Muscle layer of colon (tissue), 2 donors: ENCODE measurements at regions not wholly inside any gene's neighbourhood (a gene's known extent, or its start where the extent isn't known, plus 50 kb on each side); places are given as distances from the start of the nearest gene placed in this dataset.

Experiments used
- H3K27ac ChIP-seq: one replicate; pipeline ENCODE4 v1.7.0; 2013; ENCODE audit warnings: low read depth, mild to moderate bottlenecking, low read length, moderate library complexity
- H3K27me3 ChIP-seq, 2 donors: one replicate each; pipeline ENCODE4 v1.7.0; 2013; ENCODE audit warnings: low read length in 2 of 2, mild to moderate bottlenecking in 2 of 2; ENCODE audit not compliant: insufficient read depth in 2 of 2, control insufficient read depth in 1 of 2
- H3K36me3 ChIP-seq: one replicate; pipeline ENCODE4 v1.7.0; 2013; ENCODE audit warnings: mild to moderate bottlenecking, low read length; ENCODE audit not compliant: insufficient read depth
- H3K4me1 ChIP-seq: one replicate; pipeline ENCODE4 v1.7.0; 2013; ENCODE audit warnings: mild to moderate bottlenecking, low read length; ENCODE audit not compliant: insufficient read depth
- H3K4me3 ChIP-seq, 2 donors: one replicate each; pipeline ENCODE4 v1.7.0; 2013; ENCODE audit warnings: low read length in 2 of 2, low read depth in 1 of 2, mild to moderate bottlenecking in 1 of 2, moderate library complexity in 1 of 2
- H3K9ac ChIP-seq: one replicate; pipeline ENCODE4 v1.7.0; 2013; ENCODE audit warnings: low read length
- H3K9me3 ChIP-seq: one replicate; pipeline ENCODE4 v1.7.0; 2013; ENCODE audit warnings: mild to moderate bottlenecking, low read length
- donor health status: abdominal sarcoma.
- donor health status: Adenocarcinoma of cecum.

DNA sequence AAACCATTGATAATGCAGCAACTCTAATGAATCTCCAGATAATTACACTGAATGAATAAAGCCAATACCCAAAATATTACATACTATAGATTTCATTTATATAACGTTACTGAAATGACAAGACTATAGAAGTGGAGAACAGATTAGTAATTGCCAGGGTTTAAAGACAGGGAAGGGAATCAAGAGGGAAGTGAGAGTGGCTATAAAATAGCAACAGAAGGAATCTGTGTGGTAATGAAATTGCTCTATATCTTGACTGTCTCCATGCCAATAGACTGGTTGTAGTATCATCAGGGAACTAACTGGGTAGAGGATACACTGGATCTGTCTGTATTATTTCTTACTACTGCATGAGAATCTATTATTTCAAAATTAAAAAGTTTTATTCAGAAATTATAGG lies 396.5 kb upstream of the RPS23 start:
- Histone ChIP-seq H3K9ac (no peak overlapping the region), H3K27me3 (no peaks in the 10 kb centered on the region), H3K9me3 (no peaks in the 10 kb centered on the region), H3K4me1 (no peaks in the 10 kb centered on the region), H3K36me3 (no peaks in the 10 kb centered on the region), H3K4me3 (no peak overlapping the region), H3K27ac (no peak overlapping the region)

DNA sequence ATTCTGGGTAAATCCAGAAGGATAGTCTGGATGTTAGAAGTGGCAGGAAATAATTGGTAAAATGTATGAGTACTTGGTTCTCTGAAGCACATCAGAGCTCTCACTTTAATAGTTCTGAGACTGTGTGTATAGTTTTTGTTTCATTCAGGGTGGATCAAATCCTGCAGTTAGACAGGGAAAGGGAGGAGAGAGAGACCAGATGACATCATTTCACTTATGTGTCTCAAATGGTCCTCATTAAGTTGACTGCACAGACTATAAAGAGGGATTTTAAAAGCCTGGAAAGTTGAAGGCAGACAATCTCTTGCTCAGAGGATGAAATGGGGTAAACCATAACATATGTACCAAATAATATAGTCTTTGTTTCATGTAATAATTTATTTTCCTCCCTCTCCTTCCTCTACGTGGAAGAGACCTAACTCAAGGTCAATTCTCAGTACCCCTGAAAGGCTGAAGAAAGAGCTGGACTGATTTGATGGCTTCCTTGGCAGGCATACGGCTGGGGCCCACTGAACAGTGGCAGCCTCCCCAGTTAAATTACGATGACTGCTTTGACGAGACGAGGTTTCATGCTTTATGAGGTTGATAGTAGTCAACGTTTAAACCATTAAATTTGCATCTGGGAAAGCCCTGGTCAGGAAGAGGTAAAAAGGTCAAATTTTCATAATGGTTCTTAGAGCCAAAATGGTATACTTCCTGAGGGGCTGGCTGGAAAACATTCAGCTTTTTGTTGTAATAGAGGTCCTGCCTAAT lies 395.1 kb upstream of the RPS23 start:
- Histone ChIP-seq H3K9me3 (no peaks in the 10 kb centered on the region), H3K36me3 (no peaks in the 10 kb centered on the region), H3K27me3 (no peaks in the 10 kb centered on the region), H3K4me1 (no peaks in the 10 kb centered on the region), H3K9ac (no peak overlapping the region), H3K4me3 (no peak overlapping the region), H3K27ac (no peak overlapping the region)

DNA sequence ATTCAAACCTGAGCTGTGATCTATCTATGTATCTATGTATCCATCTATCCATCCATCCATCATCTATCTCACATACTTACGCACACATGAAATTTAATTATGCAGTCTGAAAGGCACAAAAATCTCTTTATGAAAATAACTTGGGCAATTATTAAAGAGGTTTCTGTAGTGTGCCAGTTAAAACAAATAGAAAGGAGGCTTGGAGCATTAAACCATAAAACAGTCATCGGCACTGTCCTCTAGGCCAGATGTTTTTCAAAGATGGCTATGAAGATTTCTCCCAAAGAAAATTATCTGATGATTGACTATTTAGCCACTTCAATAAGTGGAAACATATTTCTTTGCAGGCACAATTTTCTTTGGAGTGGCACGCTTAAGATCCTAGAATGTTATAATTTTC lies 392.5 kb upstream of the RPS23 start:
- no peak overlapping the region for H3K4me3 ChIP-seq
- H3K27me3 ChIP-seq: no peaks in the 10 kb centered on the region
- no peaks in the 10 kb centered on the region for H3K9me3 ChIP-seq
- H3K36me3 ChIP-seq: no peaks in the 10 kb centered on the region
- no peak overlapping the region for H3K9ac ChIP-seq
- H3K27ac ChIP-seq: no peak overlapping the region
- no peaks in the 10 kb centered on the region for H3K4me1 ChIP-seq

DNA sequence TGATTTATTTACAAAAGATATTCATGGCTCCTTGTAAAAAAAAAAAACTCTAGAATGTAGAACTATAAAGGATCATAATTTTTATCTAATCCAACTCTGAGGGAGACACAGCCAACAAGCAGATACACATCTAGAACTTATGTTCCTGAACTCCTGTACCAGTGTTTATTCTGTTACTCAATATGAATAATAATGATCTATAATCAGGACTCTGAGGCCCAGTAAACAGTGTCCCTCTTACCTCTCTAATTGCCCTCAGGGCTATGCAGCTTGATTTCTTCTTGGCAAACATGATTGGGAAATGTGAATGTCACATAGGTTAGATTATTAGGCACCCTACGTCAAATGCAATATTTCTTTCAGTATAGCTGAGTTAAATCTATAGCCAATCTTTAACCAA lies 391.6 kb upstream of the RPS23 start:
- Histone ChIP-seq H3K4me3 (no peak overlapping the region), H3K9ac (no peak overlapping the region), H3K4me1 (no peaks in the 10 kb centered on the region), H3K27me3 (no peaks in the 10 kb centered on the region), H3K9me3 (no peaks in the 10 kb centered on the region), H3K36me3 (no peaks in the 10 kb centered on the region), H3K27ac (no peak overlapping the region)

DNA sequence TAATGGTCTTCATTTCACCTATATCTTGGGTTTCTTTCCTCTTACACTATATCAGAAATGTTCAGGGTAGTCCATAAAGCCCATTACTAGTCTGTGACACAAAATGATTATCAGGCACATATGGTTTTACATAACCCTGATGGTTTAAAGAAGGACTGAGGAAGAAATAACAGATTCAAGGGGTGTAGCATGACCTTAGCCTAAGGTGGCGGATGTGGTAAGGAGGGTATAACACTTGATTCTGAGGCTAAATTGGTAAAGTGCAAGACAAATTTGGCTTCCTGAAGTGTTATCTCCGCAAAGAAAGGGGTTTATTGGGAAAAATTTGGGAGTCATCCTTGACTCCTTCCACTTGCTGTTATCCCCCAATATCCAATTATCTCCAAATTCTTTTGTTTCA lies 388.2 kb upstream of the RPS23 start:
- Histone ChIP-seq H3K4me1 (no peaks in the 10 kb centered on the region), H3K27ac (no peak overlapping the region), H3K9me3 (no peaks in the 10 kb centered on the region), H3K27me3 (no peaks in the 10 kb centered on the region), H3K4me3 (no peak overlapping the region), H3K36me3 (no peaks in the 10 kb centered on the region), H3K9ac (no peak overlapping the region)

DNA sequence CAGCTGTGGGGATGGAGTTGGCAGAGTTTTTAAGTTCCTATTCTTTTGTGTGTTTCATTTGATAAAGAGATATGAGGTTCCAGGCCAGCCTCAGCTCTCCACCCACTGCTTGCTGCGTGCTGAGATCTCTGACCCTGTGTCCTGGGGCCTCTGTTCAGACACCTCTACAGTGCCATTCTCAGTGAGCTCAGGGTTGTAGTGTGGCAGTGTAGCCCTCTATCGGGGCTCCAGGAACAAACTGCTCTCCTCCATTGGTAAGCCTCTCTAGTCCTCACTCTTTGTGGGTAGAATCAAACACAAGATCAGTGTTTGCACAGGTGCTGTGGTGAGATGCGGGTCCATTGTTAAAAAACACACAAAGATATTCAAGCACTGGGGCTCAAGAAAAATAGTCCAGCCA lies 386.6 kb upstream of the RPS23 start:
- Histone ChIP-seq H3K4me1 (no peaks in the 10 kb centered on the region), H3K27me3 (no peaks in the 10 kb centered on the region), H3K36me3 (no peaks in the 10 kb centered on the region), H3K4me3 (no peak overlapping the region), H3K27ac (no peak overlapping the region), H3K9me3 (no peaks in the 10 kb centered on the region), H3K9ac (no peak overlapping the region)

DNA sequence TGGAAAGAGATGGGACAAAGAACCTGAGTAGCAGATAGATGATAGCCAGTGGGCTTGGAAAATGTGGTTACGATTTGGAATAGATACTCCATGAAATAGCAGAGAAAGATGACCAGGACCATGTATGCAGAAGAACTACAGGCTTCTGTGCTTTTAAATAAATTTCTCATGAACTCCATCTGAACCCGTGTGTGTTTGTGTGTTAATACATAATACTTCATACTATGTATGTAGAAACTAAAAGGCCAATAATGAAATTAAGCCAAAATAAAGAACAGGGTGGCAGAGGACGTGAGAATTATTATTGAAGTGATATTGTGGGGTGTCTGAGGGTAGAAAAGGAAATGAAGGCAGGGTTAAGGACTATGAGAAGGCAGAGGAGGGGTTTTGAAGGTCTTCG lies 385.1 kb upstream of the RPS23 start:
- no peaks in the 10 kb centered on the region for H3K27me3 ChIP-seq
- H3K4me1 ChIP-seq: no peaks in the 10 kb centered on the region
- no peak overlapping the region for H3K27ac ChIP-seq
- H3K4me3 ChIP-seq: no peak overlapping the region
- H3K9ac ChIP-seq: no peak overlapping the region
- no peaks in the 10 kb centered on the region for H3K9me3 ChIP-seq
- no peaks in the 10 kb centered on the region for H3K36me3 ChIP-seq

GRCh38 chr5:82662340-82662739 lies 384.2 kb upstream of the RPS23 start:
- Histone ChIP-seq H3K36me3 (no peaks in the 10 kb centered on the region), H3K27ac (no peak overlapping the region), H3K4me3 (no peak overlapping the region), H3K9ac (no peak overlapping the region), H3K4me1 (no peaks in the 10 kb centered on the region), H3K9me3 (no peaks in the 10 kb centered on the region), H3K27me3 (no peaks in the 10 kb centered on the region)

- no peak overlapping the region for H3K27ac ChIP-seq
- no peaks in the 10 kb centered on the region for H3K27me3 ChIP-seq
- H3K36me3 ChIP-seq: no peaks in the 10 kb centered on the region
- H3K9ac ChIP-seq: no peak overlapping the region
- no peak overlapping the region for H3K4me3 ChIP-seq
- no peaks in the 10 kb centered on the region for H3K4me1 ChIP-seq
- H3K9me3 ChIP-seq: no peaks in the 10 kb centered on the region
Measured at GRCh38 chr5:82661933-82662332, 383.8 kb upstream of the RPS23 start.

GRCh38 chr5:82661462-82661861 lies 383.3 kb upstream of the RPS23 start:
- no peak overlapping the region for H3K9ac ChIP-seq
- H3K27ac ChIP-seq: no peak overlapping the region
- no peaks in the 10 kb centered on the region for H3K27me3 ChIP-seq
- no peaks in the 10 kb centered on the region for H3K4me1 ChIP-seq
- H3K36me3 ChIP-seq: no peaks in the 10 kb centered on the region
- no peak overlapping the region for H3K4me3 ChIP-seq
- H3K9me3 ChIP-seq: no peaks in the 10 kb centered on the region

DNA sequence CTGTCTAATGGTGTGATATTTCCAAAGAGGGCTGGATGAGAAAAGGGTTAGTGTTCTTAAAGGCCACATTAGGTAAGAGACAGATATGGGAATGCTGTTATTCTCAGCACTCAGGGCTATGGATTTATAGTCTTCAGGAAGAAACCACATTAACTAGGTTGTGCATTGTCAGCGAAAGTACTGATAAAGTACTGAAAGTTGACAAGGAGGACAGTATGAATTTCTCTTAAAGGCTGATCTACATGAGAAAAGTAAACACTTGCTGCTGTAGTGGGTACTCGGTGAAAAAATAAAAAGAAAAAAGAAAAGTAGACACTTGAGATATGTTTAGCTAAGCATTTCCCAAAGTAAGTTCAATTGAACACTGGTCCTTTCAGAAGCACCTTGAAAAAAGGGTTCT lies 381.0 kb upstream of the RPS23 start:
- Histone ChIP-seq H3K4me1 (no peaks in the 10 kb centered on the region), H3K9ac (no peak overlapping the region), H3K36me3 (no peaks in the 10 kb centered on the region), H3K27me3 (no peaks in the 10 kb centered on the region), H3K4me3 (no peak overlapping the region), H3K9me3 (no peaks in the 10 kb centered on the region), H3K27ac (no peak overlapping the region)

- Histone ChIP-seq H3K9ac (no peak overlapping the region), H3K4me1 (no peaks in the 10 kb centered on the region), H3K9me3 (no peaks in the 10 kb centered on the region), H3K36me3 (no peaks in the 10 kb centered on the region), H3K4me3 (no peak overlapping the region), H3K27ac (no peak overlapping the region), H3K27me3 (no peaks in the 10 kb centered on the region)
Measured at GRCh38 chr5:82657033-82657699, 379.0 kb upstream of the RPS23 start.
